DOHH2 (cell line): ENCODE measurements at regions not wholly inside any gene's neighbourhood (a gene's known extent, or its start where the extent isn't known, plus 50 kb on each side); places are given as distances from the start of the nearest gene placed in this dataset.

Source experiments
- CTCF ChIP-seq: fragments of 200-600 bp; sonication (generic); IDR thresholded peaks from one replicate; pipeline ENCODE4 v1.5.1; 2014; ENCODE audit warnings: antibody characterized with exemption, mild to moderate bottlenecking, low read depth, low read length; ENCODE audit not compliant: poor library complexity, severe bottlenecking
- EZH2phosphoT487 ChIP-seq: fragments of 200-600 bp; sonication (generic); IDR thresholded peaks from 2 replicates; pipeline ENCODE4 v1.6.1; 2017; ENCODE audit warnings: borderline replicate concordance, mild to moderate bottlenecking, antibody characterized with exemption, low read length, moderate library complexity, mixed read lengths

- peak; percentile 87 for TF ChIP-seq CTCF
- TF ChIP-seq EZH2phosphoT487, result no peak
Measured at GRCh38 chr1:37323486-37324377, 150.6 kb upstream of the ZC3H12A start.
